Spleen (tissue), 11 donors: ENCODE measurements at regions not wholly inside any gene's neighbourhood (a gene's known extent, or its start where the extent isn't known, plus 50 kb on each side); places are given as distances from the start of the nearest gene placed in this dataset.

ENCODE experiments used
- DNase-seq: peaks from one replicate; pipeline ENCODE4 v3.0.0-alpha.2; 2020
- H3K27ac ChIP-seq, 8 donors: fragments of 200-600 bp; sonication (generic) in 7 of 8; 1 replicate in 4 of 8; 2 replicates in 4 of 8; pipeline versions ENCODE4 v1.5.0 to v1.8.0; 2016 to 2021; ENCODE audit warnings: inconsistent platforms in 4 of 8, mild to moderate bottlenecking in 4 of 8, moderate library complexity in 1 of 8
- H3K27me3 ChIP-seq, 7 donors: fragments of 200-600 bp; sonication (generic) in 6 of 7; replicated peaks in 1 of 7; 1 replicate in 4 of 7; 2 replicates in 3 of 7; pipeline versions ENCODE4 v1.5.0 to v1.8.0; 2016 to 2021; ENCODE audit warnings: inconsistent platforms in 3 of 7, mild to moderate bottlenecking in 1 of 7
- H3K36me3 ChIP-seq, 6 donors: fragments of 200-600 bp; sonication (generic) in 5 of 6; 1 replicate in 4 of 6; 2 replicates in 2 of 6; pipeline versions ENCODE4 v1.5.0 to v1.8.0; 2016 to 2021; ENCODE audit warnings: inconsistent platforms in 2 of 6
- H3K4me1 ChIP-seq, 6 donors: fragments of 200-600 bp; sonication (generic) in 5 of 6; 1 replicate in 3 of 6; 2 replicates in 3 of 6; pipeline versions ENCODE4 v1.5.0 to v1.8.0; 2016 to 2021; ENCODE audit warnings: inconsistent platforms in 3 of 6
- H3K4me3 ChIP-seq, 8 donors: fragments of 200-600 bp; sonication (generic) in 7 of 8; 1 replicate in 4 of 8; 2 replicates in 4 of 8; pipeline versions ENCODE4 v1.5.0 to v1.8.0; 2016 to 2021; ENCODE audit warnings: inconsistent platforms in 4 of 8, mild to moderate bottlenecking in 4 of 8, moderate library complexity in 2 of 8
- H3K9me3 ChIP-seq, 8 donors: fragments of 200-600 bp; sonication (generic) in 7 of 8; 1 replicate in 4 of 8; 2 replicates in 4 of 8; pipeline versions ENCODE4 v1.5.0 to v1.8.0; 2016 to 2021; ENCODE audit warnings: inconsistent platforms in 4 of 8
- CTCF ChIP-seq, 11 experiments: fragments of 200-600 bp in 7 of 11; fragments of 450-650 bp in 4 of 11; sonication (generic) in 4 of 11; IDR thresholded peaks in 8 of 11; conservative IDR thresholded peaks in 3 of 11; 1 replicate in 7 of 11; 2 replicates in 4 of 11; pipeline versions ENCODE4 v1.4.0 to v1.8.0; 2016 to 2021; ENCODE audit warnings: antibody characterized with exemption in 11 of 11, inconsistent platforms in 4 of 11, mild to moderate bottlenecking in 1 of 11
- POLR2A ChIP-seq, 3 donors: fragments of 450-650 bp; IDR thresholded peaks; one replicate each; pipeline ENCODE4 v1.5.1; 2017; ENCODE audit warnings: antibody characterized with exemption in 3 of 3, mild to moderate bottlenecking in 1 of 3
- POLR2AphosphoS5 ChIP-seq, 3 donors: sonication (generic); formaldehyde crosslinking; IDR thresholded peaks; one replicate each; pipeline ENCODE4 v1.5.1; 2017; ENCODE audit warnings: antibody characterized with exemption in 3 of 3
- WGBS, 5 donors: extraction: QIAGEN DNeasy Blood & Tissue Kit in 3 of 5; methylation state at CpG; one replicate each; pipeline versions ENCODE4 v1.1.5 to v1.1.7; 2013 to 2018; 5-methylcytosine and 5-hydroxymethylcytosine counted together
- intact Hi-C: fragments of 100-400 bp; cut with DNase I; formaldehyde crosslinking; loops from one replicate; pipeline ENCODE4 v1.15.0; 2023; ENCODE audit warnings: low total_unique reads
- donor health status: healthy with polysubstance abuse.
- donor health status: DM: no; HTN: no; CAD: no; lungs with moderate emphysema.
- donor health status: DM: no; HTN: no; CAD: no.
- donor health status: Bipolar disorder and iron deficiency.
- donor health status: healthy.
- donor health status: DM: no; HTN: no; CAD: no.
- donor health status: DM: yes; HTN: yes; CAD: no.

- H3K4me1 ChIP-seq, result no peaks in the 10 kb centered on the region
- WGBS, 5 donors, result 61 to 79% (median 72%) methylated on average over 5 of the region's 5 CpGs
- peaks cover 0 to 53% (median 0%) of the 10 kb centered on the region in 7 donors for H3K27me3 ChIP-seq
- H3K27ac ChIP-seq, result no peak overlapping the region
- no peak overlapping the region for H3K4me3 ChIP-seq
- DNase-seq, result no peak
- no peak for TF ChIP-seq POLR2A (IDR thresholded peaks at IDR 0.05)
- TF ChIP-seq POLR2AphosphoS5 (IDR thresholded peaks at IDR 0.05), result no peak
- H3K9me3 ChIP-seq, result no peaks in the 10 kb centered on the region
- intact Hi-C loops, result no loop called here
- H3K36me3 ChIP-seq, result no peaks in the 10 kb centered on the region
Observed at GRCh38 chr1:208298593-208299269, 54.5 kb upstream of the PLXNA2 start.

- 83 to 90% (median 86%) methylated on average over 7 of the region's 7 CpGs for WGBS, 5 donors
Observed at GRCh38 chr1:208300084-208300770, 56.0 kb upstream of the PLXNA2 start.

GRCh38 chr1:208302699-208303238, 58.6 kb upstream of the PLXNA2 start:
- peaks cover 0 to 32% (median 0%) of the 10 kb centered on the region in 7 donors for H3K27me3 ChIP-seq
- intact Hi-C loops, result no loop called here
- DNase-seq, result no peak
- H3K4me1 ChIP-seq, result no peaks in the 10 kb centered on the region
- H3K9me3 ChIP-seq, result no peaks in the 10 kb centered on the region
- no peak overlapping the region for H3K27ac ChIP-seq
- H3K4me3 ChIP-seq, result no peak overlapping the region
- no peak for TF ChIP-seq POLR2AphosphoS5 (IDR thresholded peaks at IDR 0.05)
- no peak for TF ChIP-seq POLR2A (IDR thresholded peaks at IDR 0.05)
- TF ChIP-seq CTCF (IDR thresholded peaks at IDR 0.05 in 8 of 11, conservative IDR thresholded peaks at IDR 0.05 in 3 of 11), result no peak
- WGBS, 5 donors, result 89 to 96% (median 93%) methylated on average over 4 of the region's 4 CpGs
- no peaks in the 10 kb centered on the region for H3K36me3 ChIP-seq

More at GRCh38 chr1:208300084-208300770, 56.0 kb upstream of the PLXNA2 start:
- H3K27me3 ChIP-seq, result peaks cover 0 to 52% (median 0%) of the 10 kb centered on the region in 7 donors
- H3K4me1 ChIP-seq, result no peaks in the 10 kb centered on the region
- DNase-seq, result no peak
- H3K27ac ChIP-seq, result no peak overlapping the region
- intact Hi-C loops, result no loop called here
- no peaks in the 10 kb centered on the region for H3K36me3 ChIP-seq
- no peak overlapping the region for H3K4me3 ChIP-seq
- no peaks in the 10 kb centered on the region for H3K9me3 ChIP-seq
- no peak for TF ChIP-seq CTCF (IDR thresholded peaks at IDR 0.05 in 8 of 11, conservative IDR thresholded peaks at IDR 0.05 in 3 of 11)
- no peak for TF ChIP-seq POLR2AphosphoS5 (IDR thresholded peaks at IDR 0.05)
- TF ChIP-seq POLR2A (IDR thresholded peaks at IDR 0.05), result no peak

- Histone ChIP-seq H3K4me3 (no peak overlapping the region), H3K9me3 (no peaks in the 10 kb centered on the region), H3K4me1 (no peaks in the 10 kb centered on the region), H3K27me3 (peaks cover 0 to 32% (median 0%) of the 10 kb centered on the region in 7 donors), H3K27ac (no peak overlapping the region), H3K36me3 (no peaks in the 10 kb centered on the region)
- intact Hi-C loops, result no loop called here
- TF ChIP-seq POLR2A (IDR thresholded peaks at IDR 0.05) (no peak), CTCF (IDR thresholded peaks at IDR 0.05 in 8 of 11, conservative IDR thresholded peaks at IDR 0.05 in 3 of 11) (no peak), POLR2AphosphoS5 (IDR thresholded peaks at IDR 0.05) (no peak)
- WGBS, 5 donors, result 70 to 83% (median 76%) methylated on average over 8 of the region's 8 CpGs
- DNase-seq, result no peak
Observed at GRCh38 chr1:208303743-208304712, 59.8 kb upstream of the PLXNA2 start.
